ENCODE measurements at regions not wholly inside any gene's neighbourhood (a gene's known extent, or its start where the extent isn't known, plus 50 kb on each side); places are given as distances from the start of the nearest gene placed in this dataset.

GRCh38 chr15:69704229-69704628, 251.6 kb downstream of the RPLP1 start:
- no peak for TF ChIP-seq FOXA1 (IDR thresholded peaks at IDR 0.05)
- no peak for TF ChIP-seq SUZ12 (IDR thresholded peaks at IDR 0.05)
- no peak for TF ChIP-seq NFRKB (IDR thresholded peaks at IDR 0.05)
- no peak for TF ChIP-seq ZNF384 (IDR thresholded peaks at IDR 0.05)
- no peak for TF ChIP-seq BHLHE40 (IDR thresholded peaks at IDR 0.05; ENCODE audit: borderline replicate concordance)
- TF ChIP-seq ELF4 (IDR thresholded peaks at IDR 0.05), result no peak
- TF ChIP-seq LEF1 (IDR thresholded peaks at IDR 0.05; ENCODE audit: borderline replicate concordance), result no peak
- TF ChIP-seq HDGF (IDR thresholded peaks at IDR 0.05; ENCODE audit: borderline replicate concordance), result no peak

Data from HEK293T (cell line).